ENCODE measurements at regions not wholly inside any gene's neighbourhood (a gene's known extent, or its start where the extent isn't known, plus 50 kb on each side); places are given as distances from the start of the nearest gene placed in this dataset.
"Not testable (repeated sequence)": the region's sequence is repeated elsewhere in the genome, so short reads cannot be mapped to it uniquely, and the experiment has no call there.

- no peak for DNase-seq
Measured at GRCh38 chr1:88519156-88519555, 164.9 kb upstream of the PKN2 start.

GRCh38 chr1:88523854-88524528 is 160.1 kb upstream of the PKN2 start:
- no peak for DNase-seq

DNA sequence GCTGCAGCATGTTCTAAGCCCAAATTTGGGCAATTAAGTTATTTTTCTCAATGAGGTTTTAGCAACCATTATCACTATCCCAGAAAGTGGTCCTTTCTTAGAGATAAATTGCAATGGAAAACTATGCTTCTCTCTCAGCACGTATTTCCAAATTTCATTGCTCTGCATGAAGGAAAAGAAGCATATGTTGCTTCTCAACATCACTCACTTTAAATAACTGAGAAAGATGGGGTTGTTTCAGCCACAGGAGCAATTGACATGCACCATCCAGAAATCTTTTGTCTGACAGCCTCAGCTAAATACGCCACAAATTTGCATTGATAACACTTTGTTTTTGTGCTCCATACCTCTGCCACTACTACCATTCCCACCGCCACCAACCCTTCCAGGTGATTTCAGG is 157.6 kb upstream of the PKN2 start:
- DNase-seq: no peak

GRCh38 chr1:88528792-88529191 is 155.3 kb upstream of the PKN2 start:
- no peak for DNase-seq

DNA sequence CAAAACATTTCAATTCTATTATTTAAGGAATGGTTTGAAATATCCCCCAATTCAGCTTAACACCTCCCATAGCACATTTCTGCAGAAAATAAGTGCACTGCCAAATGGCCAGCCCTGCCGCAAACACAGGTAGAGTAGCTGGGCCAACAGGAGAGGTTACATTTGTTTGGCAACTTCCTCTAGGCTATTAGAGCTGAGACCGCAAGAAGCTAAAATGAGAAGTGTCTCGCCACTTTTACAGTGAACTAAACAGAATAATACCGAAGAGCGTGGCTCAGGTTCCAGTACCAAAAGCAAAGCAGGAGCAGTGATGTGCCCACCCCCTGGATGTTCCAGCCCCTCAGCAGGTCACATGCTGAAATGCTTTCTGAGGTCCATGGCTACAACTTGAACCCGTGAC is 154.5 kb upstream of the PKN2 start:
- no peak for DNase-seq

GRCh38 chr1:88530246-88530645 is 153.8 kb upstream of the PKN2 start:
- no peak for DNase-seq

- DNase-seq: no peak
Measured at GRCh38 chr1:88537787-88538186, 146.3 kb upstream of the PKN2 start.

DNA sequence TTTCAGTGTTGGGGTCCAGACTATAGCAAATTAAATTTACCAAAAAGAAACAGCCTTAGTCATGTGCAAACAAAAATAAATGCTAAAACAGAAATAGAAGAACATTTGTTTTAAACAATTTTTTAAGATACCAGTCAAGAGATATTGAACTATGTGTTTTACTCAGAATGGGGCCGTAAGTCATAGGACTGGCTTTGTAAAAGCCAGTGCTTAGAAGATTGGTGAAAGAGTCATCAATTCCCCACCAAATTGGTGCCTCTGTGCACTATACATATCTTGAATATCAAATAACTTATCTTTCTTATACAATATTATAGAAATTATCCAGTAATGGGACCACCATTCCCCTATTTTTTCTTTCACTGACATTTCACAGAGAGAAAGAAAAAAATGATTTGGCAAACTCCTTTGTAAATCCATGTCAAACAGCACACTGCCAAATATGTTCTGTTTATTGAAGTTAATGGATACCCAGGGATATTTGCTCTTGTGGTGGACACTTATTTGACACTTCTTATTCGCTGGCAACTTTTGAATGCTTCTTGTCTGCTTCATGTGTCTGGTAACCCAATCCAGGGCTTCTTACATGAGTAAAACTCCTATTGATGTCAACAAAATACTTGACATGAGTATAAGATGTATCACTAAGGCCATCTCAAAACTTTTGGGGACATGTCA is 145.7 kb upstream of the PKN2 start:
- no peak for DNase-seq

DNA sequence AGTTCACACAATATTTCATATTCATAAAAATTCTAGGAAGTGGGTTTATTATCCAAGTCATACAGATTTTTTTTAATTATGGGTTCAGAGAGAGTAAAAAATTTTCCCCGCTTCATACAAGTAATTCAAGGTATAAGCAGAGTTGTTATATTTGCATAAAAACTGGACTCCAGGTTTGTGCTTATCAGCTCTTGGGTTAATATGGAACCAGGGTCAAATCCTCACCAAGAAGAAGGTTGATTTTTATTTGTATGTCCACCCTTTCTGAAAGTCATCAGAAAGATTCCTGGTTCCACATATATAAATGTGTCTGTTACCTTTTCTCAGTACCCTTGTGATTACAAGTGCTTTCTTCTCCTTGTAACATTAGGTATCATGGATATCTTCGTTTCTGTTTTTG is 143.8 kb upstream of the PKN2 start:
- DNase-seq: no peak

DNA sequence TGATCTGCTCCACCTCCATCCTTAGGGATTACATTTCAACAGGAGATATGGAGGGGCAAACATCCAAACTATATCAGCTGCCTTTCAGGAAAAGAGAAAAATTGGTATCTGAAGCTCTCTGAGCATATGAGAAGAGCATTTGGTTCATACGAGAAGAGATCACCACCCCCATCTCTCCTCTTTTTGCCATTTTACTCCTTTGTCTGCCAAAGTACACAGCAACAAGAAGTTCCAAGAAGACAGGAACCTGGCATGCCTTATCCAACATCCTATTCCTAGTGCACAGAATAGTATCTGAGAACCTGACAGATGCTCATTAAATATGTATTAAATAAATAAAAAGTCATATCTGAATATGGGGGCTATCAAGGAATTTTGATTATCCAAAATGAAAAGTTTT is 142.5 kb upstream of the PKN2 start:
- no peak for DNase-seq

GRCh38 chr1:88544195-88544594 is 139.9 kb upstream of the PKN2 start:
- DNase-seq: no peak

DNA sequence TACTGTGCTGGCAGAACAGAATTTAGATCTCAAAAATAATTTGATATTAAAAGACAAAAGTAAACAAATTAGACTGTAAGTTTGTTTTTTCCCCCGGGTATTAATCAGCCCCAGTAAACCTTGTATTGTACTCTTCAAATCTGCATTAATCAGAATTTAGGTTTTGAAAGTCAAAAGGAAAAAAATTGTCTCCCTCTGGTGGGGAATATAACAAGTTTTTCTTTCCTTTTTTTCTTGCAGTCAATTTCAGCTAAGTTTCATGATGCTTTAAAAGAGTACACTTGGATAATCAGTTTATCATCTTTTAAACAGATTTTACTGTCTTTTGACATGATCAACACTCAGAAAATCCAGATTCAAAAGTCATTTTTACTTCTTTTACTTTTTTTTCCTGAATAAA is 134.5 kb upstream of the PKN2 start:
- peak in 1 of 3 experiments; percentile 45 for DNase-seq

DNA sequence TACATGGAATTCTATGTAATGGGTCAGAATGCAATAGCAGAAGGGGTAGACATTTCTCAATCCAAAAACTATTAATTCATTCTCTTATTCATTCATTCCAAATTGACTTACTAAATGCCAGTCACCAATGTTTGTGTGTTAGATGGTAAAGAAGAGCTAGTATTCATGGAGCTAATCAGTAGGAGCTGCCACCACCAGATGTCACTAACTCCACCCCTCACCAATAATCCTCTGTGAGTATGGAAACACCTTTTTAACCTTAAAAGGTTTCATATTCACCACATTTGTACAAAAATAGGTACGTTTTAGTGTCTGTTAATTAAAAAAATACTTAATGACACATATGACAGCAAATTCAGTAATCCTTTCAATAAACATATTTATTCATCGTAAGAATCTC is 131.8 kb upstream of the PKN2 start:
- DNase-seq: peak in 1 of 3 experiments; percentile 15

GRCh38 chr1:88557014-88557413 is 127.1 kb upstream of the PKN2 start:
- DNase-seq: no peak

GRCh38 chr1:88560621-88561020 is 123.5 kb upstream of the PKN2 start:
- no peak for DNase-seq

GRCh38 chr1:88562991-88563390 is 121.1 kb upstream of the PKN2 start:
- peak in 2 of 3 experiments; percentile 22 to 61 for DNase-seq

GRCh38 chr1:88566615-88567387 is 117.3 kb upstream of the PKN2 start:
- DNase-seq: peak in 2 of 3 experiments; percentile 9 to 49

- no peak for DNase-seq
Measured at GRCh38 chr1:88571506-88571905, 112.6 kb upstream of the PKN2 start.

GRCh38 chr1:88579598-88579997 is 104.5 kb upstream of the PKN2 start:
- DNase-seq: no peak

GRCh38 chr1:88581703-88582102 is 102.4 kb upstream of the PKN2 start:
- no peak for DNase-seq

- DNase-seq: no peak
Measured at GRCh38 chr1:88593358-88593757, 90.7 kb upstream of the PKN2 start.

DNA sequence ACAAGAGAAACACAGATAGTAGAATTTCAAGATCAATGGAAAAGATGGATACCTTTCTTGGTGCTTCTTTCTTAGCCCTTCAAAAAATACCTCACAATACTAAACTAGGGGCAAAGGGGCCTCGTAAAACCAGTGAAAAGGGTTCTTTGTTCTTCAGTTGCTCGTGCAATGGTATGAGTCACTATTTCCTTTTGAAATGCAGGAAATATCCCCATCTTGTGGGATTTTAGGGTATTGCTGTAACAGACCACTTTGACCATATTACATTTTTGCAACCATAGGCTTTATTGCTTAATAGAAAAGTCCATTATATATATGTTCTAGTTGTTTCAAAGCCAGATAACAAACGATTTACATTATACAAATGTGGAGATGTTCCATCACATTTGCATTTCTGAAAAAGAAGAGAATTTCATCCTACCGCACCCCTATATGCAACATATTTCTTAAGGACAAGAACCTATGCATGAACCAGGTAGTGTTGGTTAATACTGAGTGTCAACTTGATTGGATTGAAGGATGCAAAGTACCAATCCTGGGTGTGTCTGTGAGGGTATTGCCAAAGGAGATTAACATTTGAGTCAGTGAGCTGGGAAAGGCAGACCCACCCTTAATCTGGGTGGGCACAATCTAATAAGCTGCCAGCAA is 88.6 kb upstream of the PKN2 start:
- DNase-seq: peak in 2 of 3 experiments; percentile 1 to 24

DNA sequence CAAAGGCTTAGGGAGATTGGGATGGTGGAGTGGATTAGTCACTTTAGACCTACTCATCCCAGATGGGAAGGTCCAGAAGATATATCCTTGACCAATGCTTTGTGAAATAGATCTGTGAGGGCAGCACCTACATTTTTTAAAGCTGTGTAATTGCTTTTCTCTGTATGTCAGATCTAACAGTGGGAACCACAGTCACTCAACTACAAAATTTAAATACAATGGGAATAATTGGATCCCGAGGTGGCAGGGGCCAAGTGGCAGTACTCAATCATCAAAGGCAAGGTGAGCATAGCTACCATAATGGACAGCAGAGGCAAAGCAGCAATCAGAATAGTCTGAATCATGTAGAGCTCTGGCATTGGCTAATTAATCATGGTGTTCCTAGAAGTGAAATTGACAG is 86.1 kb upstream of the PKN2 start:
- DNase-seq: not testable (repeated sequence)
